ENCODE measurements at regions not wholly inside any gene's neighbourhood (a gene's known extent, or its start where the extent isn't known, plus 50 kb on each side); places are given as distances from the start of the nearest gene placed in this dataset.

GRCh38 chr6:18883268-18883667, 496.1 kb downstream of the RNF144B start:
- Histone ChIP-seq H2AFZ (ENCODE audit: low read depth) (no peak overlapping the region), H3K4me2 (no peak overlapping the region), H3K27me3 (ENCODE audit: insufficient read depth) (no peaks in the 10 kb centered on the region), H3K9me3 (no peaks in the 10 kb centered on the region), H3F3A (replicated peaks; ENCODE audit: insufficient read depth) (no peaks in the 10 kb centered on the region), H4K20me1 (ENCODE audit: insufficient read depth) (no peaks in the 10 kb centered on the region), H3K36me3 (replicated peaks in 1 of 2; ENCODE audit: control insufficient read depth in 1 of 2, insufficient read depth in 2 of 2, low read length in 1 of 2) (no peaks in the 10 kb centered on the region), H3K9ac (no peak overlapping the region), H3K27ac (ENCODE audit: low read depth in 2 of 2, low read length in 1 of 2) (no peak overlapping the region), H3K4me3 (ENCODE audit: low read depth in 2 of 2, low read length in 1 of 2) (no peak overlapping the region), H3K79me2 (ENCODE audit: insufficient read depth) (no peaks in the 10 kb centered on the region), H3K9me2 (no peaks in the 10 kb centered on the region; the same call in 1 of the 2 replicates), H3K4me1 (ENCODE audit: control insufficient read depth in 1 of 2, insufficient read depth in 2 of 2, low read depth in 1 of 2, low read length in 1 of 2) (no peaks in the 10 kb centered on the region)
- no peak for DNase-seq
- ChIA-PET CTCF (no interaction called here), POLR2A (no interaction called here)
- WGBS (ENCODE audit: low lambda C conversion rate) = 4% methylated on average over 2 of the region's 2 CpGs
- TF ChIP-seq MAX (IDR thresholded peaks at IDR 0.05; ENCODE audit: low read depth) (no peak), TCF12 (IDR thresholded peaks at IDR 0.05) (no peak), REST (IDR thresholded peaks at IDR 0.05; ENCODE audit: low read depth, low read length) (no peak), JUND (IDR thresholded peaks at IDR 0.05) (no peak), YY1 (IDR thresholded peaks at IDR 0.05; ENCODE audit: low read depth) (no peak), IRF3 (IDR thresholded peaks at IDR 0.05; ENCODE audit: low read depth, low read length) (no peak), EP300 (IDR thresholded peaks at IDR 0.05; ENCODE audit: borderline replicate concordance in 1 of 2, low read depth in 1 of 2, low read length in 1 of 2) (no peak), TAF1 (IDR thresholded peaks at IDR 0.05; ENCODE audit: borderline replicate concordance, low read depth, low read length) (no peak), FOXJ3 (CRISPR knock-in tag; IDR thresholded peaks at IDR 0.05) (no peak), CHD2 (IDR thresholded peaks at IDR 0.05; ENCODE audit: low read length, partially characterized antibody) (no peak), TEAD4 (IDR thresholded peaks at IDR 0.05; ENCODE audit: borderline replicate concordance, insufficient read depth) (no peak), CTCF (IDR thresholded peaks at IDR 0.05) (no peak), RCOR1 (IDR thresholded peaks at IDR 0.05; ENCODE audit: low read length) (no peak)
